Heart left ventricle (tissue), 16 donors: ENCODE measurements at regions not wholly inside any gene's neighbourhood (a gene's known extent, or its start where the extent isn't known, plus 50 kb on each side); places are given as distances from the start of the nearest gene placed in this dataset.
"Not testable (repeated sequence)": the region's sequence is repeated elsewhere in the genome, so short reads cannot be mapped to it uniquely, and the experiment has no call there.

Experiments
- ATAC-seq, 4 donors: fragments of 200-7000 bp; cut with Tn5 transposase; one replicate each; pipeline ENCODE4 v1.9.1; 2020 to 2022; ENCODE audit warnings: moderate library complexity in 4 of 4, mild to moderate bottlenecking in 3 of 4, moderate number of reproducible peaks in 1 of 4
- DNase-seq, 5 donors: peaks; one replicate each; pipeline ENCODE4 v3.0.0-alpha.2; 2020
- H3K27ac ChIP-seq, 12 donors: fragments of 200-600 bp; sonication (generic) in 4 of 12; one replicate each; pipeline versions ENCODE4 v1.5.0 to v1.8.0; 2016 to 2022; ENCODE audit warnings: mild to moderate bottlenecking in 2 of 12
- H3K27me3 ChIP-seq, 9 donors: fragments of 200-600 bp; sonication (generic) in 2 of 9; one replicate each; pipeline versions ENCODE4 v1.5.1 to v1.8.0; 2016 to 2022; ENCODE audit warnings: mild to moderate bottlenecking in 3 of 9
- H3K36me3 ChIP-seq, 9 donors: fragments of 200-600 bp; sonication (generic) in 2 of 9; one replicate each; pipeline versions ENCODE4 v1.5.0 to v1.8.0; 2018 to 2022; ENCODE audit warnings: mild to moderate bottlenecking in 2 of 9
- H3K4me1 ChIP-seq, 12 donors: fragments of 200-600 bp; sonication (generic) in 4 of 12; one replicate each; pipeline versions ENCODE4 v1.5.0 to v1.8.0; 2016 to 2022; ENCODE audit warnings: mild to moderate bottlenecking in 3 of 12
- H3K4me3 ChIP-seq, 12 donors: fragments of 200-600 bp; sonication (generic) in 4 of 12; one replicate each; pipeline versions ENCODE4 v1.5.0 to v1.8.0; 2017 to 2022; ENCODE audit warnings: mild to moderate bottlenecking in 9 of 12, moderate library complexity in 4 of 12
- H3K9me3 ChIP-seq, 12 donors: fragments of 200-600 bp; sonication (generic) in 4 of 12; one replicate each; pipeline versions ENCODE4 v1.5.0 to v1.8.0; 2016 to 2022; ENCODE audit warnings: mild to moderate bottlenecking in 1 of 12
- WGBS, 4 donors: extraction: QIAGEN DNeasy Blood & Tissue Kit in 2 of 4; methylation state at CpG; one replicate each; pipeline versions ENCODE4 v1.1.5 to v1.1.7; 2013 to 2018; 5-methylcytosine and 5-hydroxymethylcytosine counted together
- intact Hi-C, 10 donors: fragments of 100-400 bp; cut with DNase I; formaldehyde crosslinking; loops; one replicate each; pipeline versions ENCODE4 v1.11.1 to v1.14.2; 2022
- donor health status: ischemic (EF 13 %, LVEDD 7.1; RV severe dilation, severe dysfunction).
- donor health status: healthy with polysubstance abuse.
- donor health status: DM: no; HTN: yes; CAD: no.
- donor health status: DM: no; HTN: no; CAD: no.
- donor health status: ischemic (EF 25% LVEDD 6.9; RV normal size, moderate dysfunction).
- donor health status: ischemic (EF 25% LVEDD 5.7; RV mildly dilated, moderate dysfunction).
- donor health status: healthy.
- donor health status: DM: yes; HTN: yes; CAD: no.
- donor health status: ischemic (EF 35%, LVEDD 5.7; RV mildly dilated, moderate dysfunction).
- donor health status: nonischemic (EF 11% LVEDD 7.7; RV severe dilation, severe dysfunction).
- donor health status: DM: yes; HTN: yes; CAD: no.
- donor health status: PGD.
- donor health status: ischemic (EF 29% LVEDD 5.4; RV normal size, mild dysfunction).
- donor health status: nonischemic (EF 23%, LVEDD 6.1; RV moderate dilation, normal function).

- intact Hi-C loops, H3K4me1 ChIP-seq, H3K36me3 ChIP-seq, H3K27ac ChIP-seq, H3K4me3 ChIP-seq, H3K27me3 ChIP-seq, DNase-seq, H3K9me3 ChIP-seq, ATAC-seq: not testable (repeated sequence)
- 96 to 98% (median 97%) methylated on average over 15 to 23 of the region's 23 CpGs for whole genome bisulfite sequencing, 4 donors
Measured at GRCh38 chr16:29355339-29356059, 51.0 kb downstream of the NPIPB11 start.

GRCh38 chr16:29354449-29354848 lies 52.1 kb downstream of the NPIPB11 start:
- H3K36me3 ChIP-seq, H3K27me3 ChIP-seq, H3K27ac ChIP-seq, intact Hi-C loops, DNase-seq, H3K4me1 ChIP-seq, H3K4me3 ChIP-seq, H3K9me3 ChIP-seq: not testable (repeated sequence)
- WGBS, 4 donors: 72 to 84% (median 75%) methylated on average over 2 of the region's 5 CpGs
- peak in 1 of 4 donors; percentile 27 for ATAC-seq

GRCh38 chr16:29352617-29352999 lies 53.9 kb downstream of the NPIPB11 start:
- H3K27ac ChIP-seq, H3K36me3 ChIP-seq, H3K4me3 ChIP-seq, H3K27me3 ChIP-seq, DNase-seq, ATAC-seq, intact Hi-C loops, H3K9me3 ChIP-seq: not testable (repeated sequence)
- H3K4me1 ChIP-seq: peaks cover 0 to 13% (median 0%) of the 10 kb centered on the region in 12 donors
- WGBS, 4 donors: 94 to 100% (median 95%) methylated on average over 1 to 2 of the region's 2 CpGs; no CpG with 5 or more reads in 1 of the 4 donors

DNA sequence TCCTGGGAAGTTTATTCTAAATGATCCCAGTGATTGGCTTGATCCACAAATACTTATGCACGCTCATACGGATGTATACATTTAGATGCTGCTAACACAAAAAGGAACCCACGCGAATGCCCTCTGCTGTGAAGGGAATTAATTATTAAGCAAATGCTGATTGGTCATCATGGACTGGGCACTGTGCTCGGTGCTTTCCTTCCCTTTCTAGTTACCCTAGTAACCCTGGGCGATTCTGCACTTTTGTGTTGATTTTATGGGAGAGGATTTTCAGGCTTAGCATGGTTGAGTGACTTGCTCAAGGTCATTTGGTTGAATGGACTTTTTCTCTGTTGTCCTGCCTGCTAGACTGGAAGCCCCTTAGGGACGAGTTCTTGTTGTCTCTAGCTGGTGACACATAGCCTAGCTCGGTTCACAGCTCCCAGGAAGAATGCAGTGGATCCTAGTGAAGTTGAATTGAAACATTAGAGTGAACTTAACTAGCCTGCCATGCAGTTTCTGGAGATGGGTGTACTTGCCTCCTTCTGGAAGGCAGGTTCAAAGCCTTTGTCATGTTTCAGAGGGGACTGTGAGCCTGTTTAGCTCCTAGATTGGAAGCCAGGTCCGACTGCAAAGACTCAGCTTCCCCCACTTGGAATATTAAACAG lies 54.4 kb downstream of the NPIPB11 start:
- H3K9me3 ChIP-seq, H3K36me3 ChIP-seq, DNase-seq, H3K27me3 ChIP-seq, H3K4me3 ChIP-seq, intact Hi-C loops, ATAC-seq: not testable (repeated sequence)
- 81 to 89% (median 86%) methylated on average over 3 to 9 of the region's 9 CpGs for WGBS, 4 donors
- Histone ChIP-seq H3K4me1 (peaks cover 0 to 13% (median 0%) of the 10 kb centered on the region in 12 donors), H3K27ac (peak overlapping the region in 1 of 12 donors; percentile 11)

- WGBS, 4 donors: 65 to 73% (median 67%) methylated on average over 7 to 13 of the region's 15 CpGs
- intact Hi-C loops, H3K9me3 ChIP-seq, H3K4me3 ChIP-seq, DNase-seq, H3K36me3 ChIP-seq, H3K27me3 ChIP-seq: not testable (repeated sequence)
- Histone ChIP-seq H3K27ac (peak overlapping the region in 1 of 12 donors; percentile 11), H3K4me1 (peaks cover 0 to 13% (median 0%) of the 10 kb centered on the region in 12 donors)
- peak in 1 of 4 donors; percentile 28 for ATAC-seq
Measured at GRCh38 chr16:29351271-29351969, 55.1 kb downstream of the NPIPB11 start.

- peak; percentile 36 to 82 (median 74) for DNase-seq
- H3K9me3 ChIP-seq, H3K36me3 ChIP-seq, H3K27ac ChIP-seq, H3K4me3 ChIP-seq, intact Hi-C loops, H3K27me3 ChIP-seq: not testable (repeated sequence)
- peak; percentile 15 to 71 (median 42) for ATAC-seq
- WGBS, 4 donors: 55 to 72% (median 60%) methylated on average over 6 to 7 of the region's 7 CpGs
- H3K4me1 ChIP-seq: peaks cover 0 to 13% (median 0%) of the 10 kb centered on the region in 12 donors
Measured at GRCh38 chr16:29349966-29350365, 56.5 kb downstream of the NPIPB11 start.

- H3K4me3 ChIP-seq, H3K36me3 ChIP-seq, H3K9me3 ChIP-seq, intact Hi-C loops, DNase-seq, H3K27me3 ChIP-seq: not testable (repeated sequence)
- WGBS, 4 donors: 71 to 73% (median 73%) methylated on average over 3 of the region's 3 CpGs
- ATAC-seq: peak in 2 of 4 donors; percentile 4 to 25
- peak overlapping the region in 2 of 12 donors; percentile 14 to 37 for H3K27ac ChIP-seq
- peaks cover 0 to 13% (median 0%) of the 10 kb centered on the region in 12 donors for H3K4me1 ChIP-seq
Measured at GRCh38 chr16:29348748-29349147, 57.8 kb downstream of the NPIPB11 start.

DNA sequence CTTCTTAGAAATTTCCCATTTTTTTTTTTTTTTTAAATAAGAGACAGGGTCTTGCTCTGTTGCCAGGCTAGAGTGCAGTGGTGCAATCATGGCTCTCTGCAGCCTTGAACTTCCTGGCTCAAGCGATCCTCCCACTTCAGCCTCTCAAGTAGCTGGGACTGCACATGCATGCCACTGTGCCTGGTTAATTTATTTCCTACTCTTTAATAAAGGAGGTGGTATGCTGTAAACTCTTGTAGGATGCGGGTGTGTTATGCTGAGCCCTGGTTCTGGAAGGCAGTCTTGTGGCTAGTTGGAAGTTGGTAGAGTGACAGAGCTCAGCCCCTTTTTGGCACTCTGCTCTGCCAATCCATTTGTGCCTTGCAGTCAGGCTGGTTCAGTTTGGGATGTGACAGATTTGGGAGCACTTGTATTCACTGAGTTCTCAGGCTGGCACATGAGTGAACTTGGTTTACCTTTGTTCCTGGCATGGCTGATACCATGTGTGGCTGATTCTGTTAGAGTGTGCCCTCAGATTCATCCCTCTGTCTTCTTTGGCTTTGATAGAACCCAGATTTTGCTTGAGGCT lies 58.3 kb downstream of the NPIPB11 start:
- 44 to 80% (median 62%) methylated on average over 1 of the region's 2 CpGs; no CpG with 5 or more reads in 1 of the 4 donors for WGBS, 4 donors
- not testable (repeated sequence) for H3K27ac ChIP-seq
- peak; percentile 72 to 89 (median 86) for ATAC-seq

GRCh38 chr16:29346796-29347580 lies 59.5 kb downstream of the NPIPB11 start:
- DNase-seq, H3K4me3 ChIP-seq, H3K9me3 ChIP-seq, H3K36me3 ChIP-seq, H3K27me3 ChIP-seq, H3K27ac ChIP-seq, intact Hi-C loops, ATAC-seq: not testable (repeated sequence)
- WGBS, 4 donors: 82 to 90% (median 86%) methylated on average over 7 of the region's 7 CpGs
- H3K4me1 ChIP-seq: peaks cover 0 to 13% (median 0%) of the 10 kb centered on the region in 12 donors

More for the DNA sequence above, 58.3 kb downstream of the NPIPB11 start:
- H3K9me3 ChIP-seq, H3K4me3 ChIP-seq, H3K36me3 ChIP-seq, H3K27me3 ChIP-seq, intact Hi-C loops: not testable (repeated sequence)
- DNase-seq: peak in 3 of 5 donors; percentile 39 to 53 (median 51)
- peaks cover 0 to 13% (median 0%) of the 10 kb centered on the region in 12 donors for H3K4me1 ChIP-seq

GRCh38 chr16:29346203-29346602 lies 60.3 kb downstream of the NPIPB11 start:
- H3K4me3 ChIP-seq, H3K36me3 ChIP-seq, H3K9me3 ChIP-seq, H3K27me3 ChIP-seq, intact Hi-C loops, H3K27ac ChIP-seq, ATAC-seq, DNase-seq: not testable (repeated sequence)
- 88 to 96% (median 95%) methylated on average over 2 of the region's 2 CpGs for WGBS, 4 donors
- peaks cover 0 to 13% (median 0%) of the 10 kb centered on the region in 12 donors for H3K4me1 ChIP-seq
